Fibroblast of villous mesenchyme (primary cell): ENCODE measurements at regions not wholly inside any gene's neighbourhood (a gene's known extent, or its start where the extent isn't known, plus 50 kb on each side); places are given as distances from the start of the nearest gene placed in this dataset.

Experiments used
- DNase-seq: peaks from one replicate; pipeline ENCODE4 v3.0.0-alpha.2; 2010; ENCODE audit warnings: low read depth
- H3K4me3 ChIP-seq: 2 replicates; pipeline ENCODE4 v1.5.1; 2011; ENCODE audit warnings: low read depth, mild to moderate bottlenecking, low read length
- TF ChIP-seq, protein P1 (sequence below): IDR thresholded peaks from 2 replicates; pipeline ENCODE4 v1.5.1; 2012; ENCODE audit warnings: low read depth, mild to moderate bottlenecking, low read length; ENCODE audit not compliant: insufficient read depth

DNA sequence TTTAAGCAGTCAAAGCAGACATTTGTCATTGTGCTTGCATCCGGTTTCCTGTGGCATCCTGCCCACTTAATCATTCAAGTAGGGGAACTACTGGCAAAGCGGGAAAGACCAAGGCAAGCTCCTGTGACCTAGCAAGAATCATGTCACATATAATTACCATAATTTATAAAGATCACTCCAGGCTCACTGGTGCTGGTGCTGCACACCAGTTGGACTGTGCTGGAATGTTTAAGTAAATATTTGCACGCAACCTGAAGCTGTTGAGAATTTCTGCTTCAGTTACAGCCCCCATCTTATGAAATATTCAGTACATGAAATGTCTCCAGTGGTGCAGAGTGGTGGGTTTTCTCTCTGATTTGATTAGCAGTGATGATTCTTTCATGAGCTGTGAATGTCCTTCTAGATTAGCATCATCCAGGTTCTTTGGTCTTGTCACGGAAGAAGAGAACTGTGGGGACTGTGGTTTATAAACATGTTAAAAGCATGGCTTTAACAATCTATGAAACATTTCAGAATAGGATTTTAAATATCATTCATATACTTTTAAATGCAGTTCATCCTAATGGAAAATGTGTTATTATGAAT, 621.3 kb upstream of the EPHA6 start:
- TF ChIP-seq, protein P1, sequence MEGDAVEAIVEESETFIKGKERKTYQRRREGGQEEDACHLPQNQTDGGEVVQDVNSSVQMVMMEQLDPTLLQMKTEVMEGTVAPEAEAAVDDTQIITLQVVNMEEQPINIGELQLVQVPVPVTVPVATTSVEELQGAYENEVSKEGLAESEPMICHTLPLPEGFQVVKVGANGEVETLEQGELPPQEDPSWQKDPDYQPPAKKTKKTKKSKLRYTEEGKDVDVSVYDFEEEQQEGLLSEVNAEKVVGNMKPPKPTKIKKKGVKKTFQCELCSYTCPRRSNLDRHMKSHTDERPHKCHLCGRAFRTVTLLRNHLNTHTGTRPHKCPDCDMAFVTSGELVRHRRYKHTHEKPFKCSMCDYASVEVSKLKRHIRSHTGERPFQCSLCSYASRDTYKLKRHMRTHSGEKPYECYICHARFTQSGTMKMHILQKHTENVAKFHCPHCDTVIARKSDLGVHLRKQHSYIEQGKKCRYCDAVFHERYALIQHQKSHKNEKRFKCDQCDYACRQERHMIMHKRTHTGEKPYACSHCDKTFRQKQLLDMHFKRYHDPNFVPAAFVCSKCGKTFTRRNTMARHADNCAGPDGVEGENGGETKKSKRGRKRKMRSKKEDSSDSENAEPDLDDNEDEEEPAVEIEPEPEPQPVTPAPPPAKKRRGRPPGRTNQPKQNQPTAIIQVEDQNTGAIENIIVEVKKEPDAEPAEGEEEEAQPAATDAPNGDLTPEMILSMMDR: no peak
- DNase-seq: no peak
- H3K4me3 ChIP-seq: no peak overlapping the region

DNA sequence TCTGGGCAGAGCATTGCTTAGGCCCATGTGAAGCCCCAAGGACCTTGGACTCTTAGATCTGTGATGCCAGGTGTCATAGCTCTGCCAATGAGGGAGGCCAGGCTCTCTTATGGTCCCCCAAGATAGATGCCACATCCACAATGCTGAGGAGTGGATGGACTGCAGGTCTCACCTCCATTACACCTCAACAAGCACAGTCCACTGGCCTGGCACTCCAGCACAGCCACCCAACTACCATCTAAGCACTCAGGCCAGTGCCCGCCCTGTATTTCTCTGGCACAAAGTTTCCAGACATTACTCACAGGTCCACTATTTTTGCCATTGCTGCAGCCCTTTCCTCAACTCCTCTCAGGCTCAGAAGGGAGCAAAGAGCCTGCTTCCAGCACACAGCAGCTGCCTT, 613.5 kb upstream of the EPHA6 start:
- TF ChIP-seq, protein P1: no peak
- H3K4me3 ChIP-seq: no peak overlapping the region
- no peak for DNase-seq

DNA sequence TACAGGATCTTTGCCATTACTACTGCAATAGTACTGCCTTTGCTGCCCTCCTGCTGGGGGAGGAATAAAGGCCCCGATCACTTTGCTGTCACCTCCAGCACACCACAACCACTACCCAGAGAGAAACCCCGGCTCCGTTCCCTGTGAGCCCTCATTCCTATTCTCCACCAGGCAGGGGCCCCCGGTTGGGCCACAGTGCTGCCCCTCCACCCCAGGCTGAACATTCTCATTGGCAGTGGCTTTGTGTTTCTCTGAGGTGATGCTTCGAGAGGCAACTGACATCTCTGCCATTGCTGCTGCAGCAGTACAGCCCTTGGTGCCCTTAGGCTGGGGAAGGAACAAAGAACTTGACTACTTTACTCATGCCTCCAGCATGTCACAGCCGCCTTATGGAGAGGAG, 612.9 kb upstream of the EPHA6 start:
- TF ChIP-seq, protein P1: no peak
- no peak overlapping the region for H3K4me3 ChIP-seq
- no peak for DNase-seq

DNA sequence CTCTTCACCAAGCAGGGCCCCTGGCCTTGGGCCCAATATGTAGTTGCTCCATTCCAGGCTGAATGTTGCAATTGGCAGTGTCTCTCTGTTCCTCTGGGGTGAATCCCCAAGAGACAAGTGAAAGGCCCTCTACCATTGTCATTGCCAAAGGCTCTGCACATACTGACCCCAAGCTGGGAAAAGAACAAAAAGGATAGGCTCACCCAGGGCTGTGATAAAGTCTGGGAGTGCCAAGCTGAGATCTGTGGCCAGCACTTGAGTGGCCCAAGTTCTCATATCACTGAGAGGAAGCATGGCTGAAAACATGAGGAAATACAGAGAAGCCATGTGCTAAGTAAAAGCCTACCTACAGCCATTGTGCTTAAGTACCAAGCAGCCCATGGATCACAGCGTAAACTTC, 612.2 kb upstream of the EPHA6 start:
- H3K4me3 ChIP-seq: no peak overlapping the region
- TF ChIP-seq, protein P1: no peak
- DNase-seq: no peak

DNA sequence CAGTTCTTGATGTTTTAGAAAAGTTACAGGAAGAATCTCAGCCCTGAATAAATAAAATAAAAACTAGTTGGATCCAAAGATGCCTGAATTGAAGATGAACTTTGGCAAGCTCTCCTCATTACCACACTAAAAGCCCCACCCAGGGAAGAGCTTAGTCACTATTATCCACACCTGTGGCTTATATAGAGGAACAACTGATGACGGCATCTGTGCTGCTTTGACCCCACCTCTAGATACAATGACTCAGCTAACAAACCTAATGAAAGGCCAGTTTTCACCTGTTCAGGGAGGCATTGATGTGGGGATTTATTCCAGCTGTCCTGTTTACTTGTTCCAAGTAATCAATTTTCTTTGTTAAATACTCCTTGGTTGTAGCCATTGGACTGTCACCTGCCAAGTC, 604.7 kb upstream of the EPHA6 start:
- H3K4me3 ChIP-seq: no peak overlapping the region
- TF ChIP-seq, protein P1: no peak
- DNase-seq: no peak

DNA sequence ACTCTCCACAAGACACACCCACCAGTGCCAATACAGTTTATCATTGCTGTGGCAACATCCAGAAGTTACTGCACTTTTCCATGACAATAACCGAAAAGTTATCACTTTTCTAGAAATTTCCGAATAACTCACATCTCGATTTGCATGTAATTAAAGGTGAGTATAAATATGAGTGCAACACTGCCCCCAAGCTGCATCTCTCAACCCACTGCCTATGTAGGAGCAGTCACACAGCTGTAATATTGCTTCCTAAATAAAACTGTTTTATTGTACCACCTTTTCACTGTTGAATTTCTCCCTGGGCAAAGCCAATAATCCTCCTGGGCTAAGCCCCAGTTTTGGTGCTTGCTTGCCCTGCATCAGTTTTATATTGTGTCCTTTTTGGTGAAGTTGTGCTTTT, 601.0 kb upstream of the EPHA6 start:
- no peak overlapping the region for H3K4me3 ChIP-seq
- peak; percentile 2 for DNase-seq
- TF ChIP-seq, protein P1: peak; percentile 15

DNA sequence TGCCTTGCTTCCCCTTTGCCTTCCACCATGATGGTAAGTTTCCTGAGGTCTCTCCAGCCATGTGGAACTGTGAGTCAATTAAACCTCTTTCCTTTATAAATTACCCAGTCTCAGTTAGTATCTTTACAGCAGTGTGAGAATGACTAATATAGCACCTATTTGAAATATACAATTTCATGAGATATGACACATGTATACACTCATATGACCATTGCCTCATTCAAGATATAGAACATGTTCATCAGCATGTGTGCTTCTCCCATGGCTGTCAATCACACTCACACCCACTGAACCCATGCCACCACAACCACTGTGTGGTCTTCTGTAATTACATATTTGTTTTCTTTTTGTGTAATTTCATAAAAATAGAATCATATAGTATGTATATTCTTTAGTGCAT, 599.5 kb upstream of the EPHA6 start:
- no peak for DNase-seq
- no peak overlapping the region for H3K4me3 ChIP-seq
- TF ChIP-seq, protein P1: no peak
